HepG2 (cell line): ENCODE measurements at regions not wholly inside any gene's neighbourhood (a gene's known extent, or its start where the extent isn't known, plus 50 kb on each side); places are given as distances from the start of the nearest gene placed in this dataset.

Experiments
- CTCF ChIP-seq: sonication (generic); formaldehyde crosslinking; IDR thresholded peaks from 2 replicates; pipeline ENCODE4 v1.5.0; 2020; ENCODE audit warnings: mild to moderate bottlenecking, missing genetic modification reagents, moderate library complexity
- ETV6 ChIP-seq: sonication (generic); formaldehyde crosslinking; conservative IDR thresholded peaks from 2 replicates; pipeline ENCODE4 v1.4.0; 2020; ENCODE audit warnings: missing genetic modification reagents
- GABPA ChIP-seq, 2 experiments: IDR thresholded peaks; 2 replicates each; pipeline ENCODE4 v1.6.1; 2011 to 2016; ENCODE audit warnings: low read depth in 2 of 2, low read length in 1 of 2, missing biosample characterization in 1 of 2, missing genetic modification characterization in 1 of 2
- GZF1 ChIP-seq: sonication (generic); formaldehyde crosslinking; IDR thresholded peaks from 2 replicates; pipeline ENCODE4 v1.5.1; 2020; ENCODE audit warnings: mild to moderate bottlenecking, missing genetic modification reagents
- SIN3A ChIP-seq: IDR thresholded peaks from 2 replicates; pipeline ENCODE4 v1.6.1; 2011; ENCODE audit warnings: low read depth, mild to moderate bottlenecking, control low read depth, low read length, borderline replicate concordance
- SMAD1 ChIP-seq: sonication (generic); formaldehyde crosslinking; IDR thresholded peaks from 2 replicates; pipeline ENCODE4 v1.4.0; 2020; ENCODE audit warnings: missing genetic modification reagents, low read depth, mild to moderate bottlenecking, borderline replicate concordance
- ZNF282 ChIP-seq: fragments of 450-650 bp; IDR thresholded peaks from 2 replicates; pipeline ENCODE4 v1.6.1; 2018; ENCODE audit not compliant: partially characterized antibody
- TF ChIP-seq, protein P1 (sequence below): sonication (generic); formaldehyde crosslinking; conservative IDR thresholded peaks from 2 replicates; pipeline ENCODE4 v1.4.0; 2020; ENCODE audit warnings: missing genetic modification reagents

DNA sequence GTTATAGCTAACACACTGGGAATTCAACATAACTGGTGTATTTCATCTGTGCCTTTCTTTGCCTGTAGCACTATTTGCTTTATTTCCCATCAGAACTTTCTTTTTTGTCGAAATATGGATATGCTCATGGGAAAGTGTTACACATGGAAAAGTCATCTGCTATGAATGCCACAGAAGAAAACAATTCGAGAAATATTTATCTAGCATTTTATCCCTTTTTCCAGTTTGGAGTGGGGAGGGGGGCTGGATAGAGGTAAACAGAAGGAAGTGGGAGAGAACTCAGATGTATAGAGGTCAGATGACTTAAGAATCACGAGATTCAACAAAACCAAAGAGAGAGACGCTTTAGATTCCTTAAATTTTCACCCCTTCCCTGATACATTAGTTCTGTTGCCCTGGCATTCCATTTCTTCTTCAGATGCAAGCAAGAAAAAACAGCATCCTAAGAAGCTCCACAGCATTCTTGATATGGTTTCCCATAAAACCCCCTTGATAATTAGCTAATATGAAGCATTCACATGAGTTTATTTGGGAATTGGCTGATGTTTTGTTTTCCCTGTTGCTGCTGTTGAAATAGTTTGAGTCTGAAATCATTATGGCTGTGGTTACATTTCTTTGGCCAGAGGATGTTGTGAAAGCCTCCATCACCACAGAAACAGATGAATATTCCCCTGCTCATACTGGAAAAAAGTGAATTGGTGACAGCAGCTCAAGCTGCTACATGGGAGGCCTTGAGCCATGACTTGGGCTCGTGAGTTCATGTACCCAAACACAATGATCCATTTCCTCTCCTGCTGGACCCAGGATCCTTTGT lies 335.8 kb upstream of the DAB2 start:
- TF ChIP-seq CTCF (CRISPR knock-in tag) (no peak), SIN3A (no peak), GABPA (IDR thresholded peaks at IDR 0.05; ENCODE audit: low read depth, low read length) (no peak), GABPA (CRISPR knock-in tag; IDR thresholded peaks at IDR 0.05; ENCODE audit: low read depth) (no peak), GZF1 (CRISPR knock-in tag) (no peak), ETV6 (CRISPR knock-in tag) (no peak), SMAD1 (CRISPR knock-in tag) (no peak), ZNF282 (no peak)
- TF ChIP-seq, protein P1, sequence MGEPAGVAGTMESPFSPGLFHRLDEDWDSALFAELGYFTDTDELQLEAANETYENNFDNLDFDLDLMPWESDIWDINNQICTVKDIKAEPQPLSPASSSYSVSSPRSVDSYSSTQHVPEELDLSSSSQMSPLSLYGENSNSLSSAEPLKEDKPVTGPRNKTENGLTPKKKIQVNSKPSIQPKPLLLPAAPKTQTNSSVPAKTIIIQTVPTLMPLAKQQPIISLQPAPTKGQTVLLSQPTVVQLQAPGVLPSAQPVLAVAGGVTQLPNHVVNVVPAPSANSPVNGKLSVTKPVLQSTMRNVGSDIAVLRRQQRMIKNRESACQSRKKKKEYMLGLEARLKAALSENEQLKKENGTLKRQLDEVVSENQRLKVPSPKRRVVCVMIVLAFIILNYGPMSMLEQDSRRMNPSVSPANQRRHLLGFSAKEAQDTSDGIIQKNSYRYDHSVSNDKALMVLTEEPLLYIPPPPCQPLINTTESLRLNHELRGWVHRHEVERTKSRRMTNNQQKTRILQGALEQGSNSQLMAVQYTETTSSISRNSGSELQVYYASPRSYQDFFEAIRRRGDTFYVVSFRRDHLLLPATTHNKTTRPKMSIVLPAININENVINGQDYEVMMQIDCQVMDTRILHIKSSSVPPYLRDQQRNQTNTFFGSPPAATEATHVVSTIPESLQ = no peak
